Testis (tissue), 2 donors: ENCODE measurements at regions not wholly inside any gene's neighbourhood (a gene's known extent, or its start where the extent isn't known, plus 50 kb on each side); places are given as distances from the start of the nearest gene placed in this dataset.

Experiments
- DNase-seq: peaks from one replicate; pipeline ENCODE4 v3.0.0-alpha.2; 2019
- H3K27ac ChIP-seq, 2 donors: fragments of 200-600 bp; sonication (generic); one replicate each; pipeline ENCODE4 v1.5.1; 2019
- H3K27me3 ChIP-seq: fragments of 200-600 bp; sonication (generic); one replicate; pipeline ENCODE4 v1.5.1; 2019
- H3K36me3 ChIP-seq: fragments of 200-600 bp; sonication (generic); one replicate; pipeline ENCODE4 v1.5.1; 2017; ENCODE audit warnings: low read depth; ENCODE audit errors: missing control alignments
- H3K4me1 ChIP-seq: fragments of 200-600 bp; sonication (generic); one replicate; pipeline ENCODE4 v1.5.1; 2019
- H3K4me3 ChIP-seq, 2 donors: fragments of 200-600 bp; sonication (generic); one replicate each; pipeline ENCODE4 v1.5.1; 2017 to 2019
- H3K9me3 ChIP-seq: fragments of 200-600 bp; sonication (generic); one replicate; pipeline ENCODE4 v1.5.1; 2017
- CTCF ChIP-seq, 3 experiments: fragments of 450-650 bp in 2 of 3; fragments of 200-600 bp in 1 of 3; sonication (generic) in 1 of 3; IDR thresholded peaks; one replicate each; pipeline ENCODE4 v1.5.1; 2016 to 2019; ENCODE audit warnings: antibody characterized with exemption in 3 of 3, mild to moderate bottlenecking in 2 of 3, moderate library complexity in 1 of 3
- POLR2A ChIP-seq: fragments of 450-650 bp; IDR thresholded peaks from one replicate; pipeline ENCODE4 v1.6.1; 2017; ENCODE audit warnings: antibody characterized with exemption, mild to moderate bottlenecking, moderate library complexity
- WGBS, 2 donors: methylation state at CpG; one replicate each; pipeline ENCODE4 v1.1.5; 2018; 5-methylcytosine and 5-hydroxymethylcytosine counted together
- intact Hi-C: fragments of 100-400 bp; cut with DNase I; formaldehyde crosslinking; loops from one replicate; pipeline ENCODE4 v1.15.1; 2023; ENCODE audit warnings: low total_unique reads

- DNase-seq: no peak
- H3K27ac ChIP-seq: no peak overlapping the region
- no peaks in the 10 kb centered on the region for H3K4me1 ChIP-seq
- TF ChIP-seq POLR2A (no peak), CTCF (IDR thresholded peaks at IDR 0.05) (no peak)
- no peaks in the 10 kb centered on the region for H3K27me3 ChIP-seq
- intact Hi-C loops: no loop called here
- no peak overlapping the region for H3K4me3 ChIP-seq
- WGBS, 2 donors: 81 to 90% methylated on average over 3 of the region's 3 CpGs
- H3K9me3 ChIP-seq: no peaks in the 10 kb centered on the region
- H3K36me3 ChIP-seq: no peaks in the 10 kb centered on the region
Observed at GRCh38 chr10:64408391-64409183, 887.4 kb downstream of the REEP3 start.

- Histone ChIP-seq H3K4me3 (no peak overlapping the region), H3K27me3 (no peaks in the 10 kb centered on the region), H3K36me3 (no peaks in the 10 kb centered on the region), H3K27ac (no peak overlapping the region), H3K4me1 (no peaks in the 10 kb centered on the region), H3K9me3 (no peaks in the 10 kb centered on the region)
- intact Hi-C loops: no loop called here
- TF ChIP-seq CTCF (IDR thresholded peaks at IDR 0.05): no peak
- no peak for TF ChIP-seq POLR2A
- WGBS, 2 donors: 92 to 100% methylated on average over 1 of the region's 1 CpG
- no peak for DNase-seq
Observed at GRCh38 chr10:64409349-64409748, 888.1 kb downstream of the REEP3 start.

GRCh38 chr10:64416011-64416410 lies 894.8 kb downstream of the REEP3 start:
- H3K4me1 ChIP-seq: no peaks in the 10 kb centered on the region
- intact Hi-C loops: no loop called here
- H3K27me3 ChIP-seq: no peaks in the 10 kb centered on the region
- DNase-seq: no peak
- H3K36me3 ChIP-seq: no peaks in the 10 kb centered on the region
- TF ChIP-seq CTCF (IDR thresholded peaks at IDR 0.05) (no peak), POLR2A (no peak)
- WGBS, 2 donors: 93 to 96% methylated on average over 1 of the region's 1 CpG
- no peaks in the 10 kb centered on the region for H3K9me3 ChIP-seq
- H3K27ac ChIP-seq: no peak overlapping the region
- H3K4me3 ChIP-seq: no peak overlapping the region

- Histone ChIP-seq H3K4me1 (no peaks in the 10 kb centered on the region), H3K4me3 (no peak overlapping the region), H3K36me3 (no peaks in the 10 kb centered on the region), H3K27me3 (no peaks in the 10 kb centered on the region), H3K9me3 (no peaks in the 10 kb centered on the region), H3K27ac (no peak overlapping the region)
- no peak for DNase-seq
- intact Hi-C loops: no loop called here
- TF ChIP-seq CTCF (IDR thresholded peaks at IDR 0.05): no peak
- no peak for TF ChIP-seq POLR2A
- 68 to 69% methylated on average over 2 of the region's 2 CpGs for WGBS, 2 donors
Observed at GRCh38 chr10:64419461-64419860, 898.3 kb downstream of the REEP3 start.

GRCh38 chr10:64426745-64427144 lies 905.5 kb downstream of the REEP3 start:
- WGBS, 2 donors: 89 to 91% methylated on average over 3 of the region's 3 CpGs
- Histone ChIP-seq H3K4me3 (no peak overlapping the region), H3K4me1 (no peaks in the 10 kb centered on the region), H3K9me3 (no peaks in the 10 kb centered on the region), H3K36me3 (no peaks in the 10 kb centered on the region), H3K27ac (no peak overlapping the region), H3K27me3 (no peaks in the 10 kb centered on the region)
- intact Hi-C loops: no loop called here
- no peak for DNase-seq
- no peak for TF ChIP-seq POLR2A
- TF ChIP-seq CTCF (IDR thresholded peaks at IDR 0.05): no peak
